HG03039 (cell line): ENCODE measurements at regions not wholly inside any gene's neighbourhood (a gene's known extent, or its start where the extent isn't known, plus 50 kb on each side); places are given as distances from the start of the nearest gene placed in this dataset.

ENCODE experiments used
- ATAC-seq: cut with Tn5 transposase; IDR thresholded peaks from one replicate; pipeline ENCODE4 v1.9.1; 2021; ENCODE audit warnings: mild to moderate bottlenecking, moderate library complexity; ENCODE audit not compliant: unreplicated experiment

DNA sequence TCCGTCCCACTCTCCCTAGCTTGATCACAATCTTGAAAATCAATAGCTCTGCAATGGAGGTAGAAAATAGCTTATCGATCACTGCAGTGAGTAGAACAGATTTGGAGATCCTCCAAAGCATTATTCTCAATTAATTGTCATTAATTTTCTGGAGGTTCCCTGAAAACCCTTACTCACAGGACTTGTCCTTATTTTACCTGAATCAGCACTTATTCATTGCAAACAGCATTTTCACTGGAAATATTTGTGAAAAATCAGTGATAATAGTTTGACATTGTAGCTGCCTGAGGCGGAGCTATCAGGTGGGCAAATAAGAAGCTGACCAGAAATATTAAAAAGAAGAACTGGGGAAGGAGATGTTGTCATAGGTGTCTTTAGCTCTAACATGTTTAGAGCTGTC, 294.6 kb upstream of the ZSWIM2 start:
- no peak for ATAC-seq

DNA sequence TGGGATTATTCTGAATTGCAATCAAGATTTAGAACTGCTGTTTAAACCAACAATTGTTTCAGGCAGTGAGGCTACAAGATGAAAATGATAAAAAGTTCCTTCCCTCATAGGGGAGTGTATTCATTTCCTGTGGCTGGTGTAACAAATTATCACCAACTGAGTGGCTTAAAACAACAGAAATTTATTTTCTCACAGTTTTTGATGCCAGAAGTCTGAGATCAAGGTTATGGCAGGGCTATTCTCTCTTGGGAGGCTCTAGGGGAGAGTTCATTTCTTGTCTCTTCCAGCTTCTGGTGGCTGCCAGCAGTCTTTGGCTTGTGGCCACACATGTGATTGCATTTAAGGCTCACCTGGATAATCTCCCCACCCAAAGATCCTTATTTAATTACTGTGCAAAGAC, 290.5 kb upstream of the ZSWIM2 start:
- no peak for ATAC-seq

DNA sequence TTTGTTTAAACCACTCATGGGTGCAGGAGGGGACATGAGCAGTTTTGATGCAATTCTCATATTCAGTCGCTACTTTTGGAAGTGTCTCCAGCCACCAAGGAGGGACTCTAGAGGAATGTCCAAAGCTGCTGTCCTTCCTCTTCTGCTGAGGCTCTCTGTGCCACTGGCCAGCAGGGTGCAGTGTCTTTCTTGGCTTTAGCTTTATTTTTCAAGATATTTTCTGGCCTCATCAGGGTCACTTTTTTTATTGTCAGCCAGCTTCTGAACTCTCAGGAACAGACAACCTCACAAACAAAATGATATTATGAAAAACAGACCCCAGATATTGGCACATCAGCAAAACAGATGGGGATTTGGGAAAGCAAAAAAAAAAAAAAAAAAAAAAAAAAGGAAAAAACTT, 289.3 kb upstream of the ZSWIM2 start:
- ATAC-seq = no peak

DNA sequence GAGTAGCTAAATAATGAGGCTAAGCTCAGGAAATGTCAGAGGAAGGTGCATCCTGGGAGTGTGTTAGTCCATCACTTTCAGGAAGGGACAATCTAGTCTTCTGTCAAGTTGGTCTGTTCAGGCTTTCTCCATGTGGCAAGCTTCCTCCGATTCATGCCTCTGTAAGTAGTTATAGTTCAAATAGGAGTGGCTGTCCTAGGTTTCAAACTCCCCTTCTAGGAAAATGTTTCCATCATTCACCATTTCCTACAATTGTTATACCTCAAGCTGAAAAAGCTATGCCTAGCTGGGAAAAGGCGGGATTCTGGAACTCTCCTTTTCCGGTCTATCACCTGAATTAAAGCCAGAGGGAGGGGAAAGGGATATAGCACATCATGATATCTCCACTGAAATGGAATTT, 287.7 kb upstream of the ZSWIM2 start:
- ATAC-seq = no peak

DNA sequence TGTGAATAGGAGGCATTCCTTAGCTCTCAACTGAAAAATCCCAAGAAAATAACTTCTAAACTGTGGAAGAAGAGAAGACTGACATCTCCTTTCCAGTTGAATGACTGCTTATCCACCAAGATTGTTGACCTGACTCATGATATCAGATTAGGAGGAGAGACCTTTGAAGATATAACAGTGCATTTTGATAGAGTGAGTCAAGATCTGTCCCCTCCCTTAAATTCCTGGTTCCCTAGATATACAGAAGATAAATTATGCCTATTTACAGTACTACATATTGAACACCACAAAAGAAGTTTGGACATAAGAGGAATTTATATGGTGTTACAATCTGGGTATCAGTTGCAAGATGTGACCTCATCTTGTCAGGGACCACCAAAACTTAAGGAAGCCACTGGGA, 285.3 kb upstream of the ZSWIM2 start:
- ATAC-seq = no peak

DNA sequence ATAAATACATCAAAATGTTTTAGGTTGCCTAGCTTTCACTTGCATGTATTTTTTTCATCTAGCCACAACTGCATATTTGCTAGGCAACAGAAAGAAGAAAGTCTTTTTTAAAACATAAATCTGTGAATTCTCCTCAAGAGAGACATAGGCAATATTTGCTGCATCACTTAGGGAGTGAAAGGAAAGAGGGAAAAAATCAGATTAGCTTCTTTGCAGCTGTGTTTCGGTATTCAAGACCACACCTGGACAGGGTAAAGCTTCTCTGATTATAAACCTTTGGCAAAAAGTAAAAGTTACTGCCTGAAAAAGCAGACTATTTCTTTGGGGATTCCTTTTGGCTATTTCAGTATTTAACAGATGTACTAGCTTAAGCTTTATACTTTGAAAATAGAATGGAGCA, 280.9 kb upstream of the ZSWIM2 start:
- no peak for ATAC-seq

DNA sequence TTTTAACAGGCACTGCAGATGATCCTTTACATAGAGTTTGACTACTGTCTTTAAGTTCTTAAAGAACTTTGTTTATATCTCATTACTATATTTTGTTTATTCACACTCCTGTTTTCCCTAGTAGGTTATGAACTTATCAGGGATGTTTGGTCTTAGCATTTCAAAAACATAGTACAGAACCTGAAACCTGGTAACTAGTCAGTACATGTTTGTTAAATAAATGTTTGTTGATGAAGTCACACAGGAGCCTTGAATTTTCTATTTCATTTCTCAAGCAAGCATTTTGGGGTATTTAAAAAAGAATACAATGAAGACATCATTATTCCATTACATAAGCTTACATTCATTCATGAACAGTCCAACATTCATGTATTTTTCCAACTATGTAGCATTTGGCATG, 280.3 kb upstream of the ZSWIM2 start:
- no peak for ATAC-seq

DNA sequence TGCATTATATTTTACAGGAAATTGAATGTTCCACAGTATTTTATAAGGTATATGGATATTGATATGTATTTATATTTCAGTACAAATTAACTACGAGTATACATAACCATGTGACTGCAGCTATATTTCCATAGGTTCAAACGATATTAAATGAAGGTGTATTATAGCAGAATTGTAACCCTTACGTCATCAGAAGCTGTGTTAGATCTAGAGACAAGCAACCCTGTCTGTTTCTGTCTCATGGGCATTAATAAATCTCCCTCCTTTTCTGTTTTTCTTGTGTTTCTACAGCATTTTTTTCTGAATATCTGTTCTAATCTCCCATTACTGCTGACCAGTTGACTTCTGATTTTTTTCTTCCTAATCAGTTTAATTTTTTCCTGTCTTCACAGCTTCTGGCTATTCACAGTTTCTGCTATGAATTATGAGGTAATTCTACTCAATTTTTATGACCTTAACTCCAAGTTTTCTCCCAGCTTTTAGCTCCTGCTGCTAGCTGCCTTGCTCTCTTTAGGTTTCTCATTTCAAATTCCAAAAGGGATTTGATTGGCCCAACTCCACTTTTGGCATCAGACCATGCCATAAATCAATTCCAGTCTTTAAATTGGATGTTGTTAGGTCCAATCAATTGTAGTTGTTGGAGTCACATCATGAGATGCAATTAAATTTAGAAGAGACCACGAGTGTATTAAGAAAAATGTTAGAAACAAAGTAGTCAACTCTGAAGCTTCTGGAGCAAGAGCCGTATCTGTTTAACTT, 277.5 kb upstream of the ZSWIM2 start:
- no peak for ATAC-seq

DNA sequence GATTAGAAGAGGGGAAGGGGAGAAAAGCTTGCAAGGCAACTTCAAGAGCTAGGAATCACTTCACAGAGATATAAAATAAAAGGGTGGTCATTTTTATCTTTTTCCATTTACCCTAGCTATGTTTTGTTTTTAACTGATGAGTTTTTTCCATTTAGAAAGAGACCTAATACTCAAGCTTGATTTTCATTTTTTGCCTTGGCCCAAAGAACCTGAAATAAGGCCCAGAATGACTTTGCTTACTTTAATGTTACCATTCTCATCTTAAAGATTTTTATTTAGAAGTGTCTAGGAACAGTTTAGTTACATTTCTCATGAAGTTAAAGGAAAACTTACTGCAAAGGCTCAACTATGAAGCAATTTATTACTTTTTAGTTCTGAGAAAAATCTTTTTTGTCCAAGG, 276.3 kb upstream of the ZSWIM2 start:
- ATAC-seq = no peak

DNA sequence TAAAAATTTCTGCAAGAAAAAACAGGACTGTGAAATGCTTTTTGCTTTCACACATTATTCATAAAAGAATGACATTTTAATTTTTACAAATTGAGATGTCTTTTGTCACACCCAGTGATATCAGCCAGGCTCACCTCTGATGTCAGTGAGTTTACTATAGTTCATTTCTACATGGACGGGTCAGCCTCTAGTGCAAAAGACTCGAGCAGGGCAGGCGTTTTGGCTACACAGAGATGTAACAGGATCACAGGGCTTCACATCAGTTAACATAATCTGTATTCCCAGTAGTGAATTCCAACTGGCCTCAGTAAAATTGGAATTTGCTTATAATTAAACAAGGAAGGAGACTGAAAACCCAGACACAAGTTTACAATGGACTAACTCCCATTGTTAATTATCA, 275.6 kb upstream of the ZSWIM2 start:
- ATAC-seq = no peak

DNA sequence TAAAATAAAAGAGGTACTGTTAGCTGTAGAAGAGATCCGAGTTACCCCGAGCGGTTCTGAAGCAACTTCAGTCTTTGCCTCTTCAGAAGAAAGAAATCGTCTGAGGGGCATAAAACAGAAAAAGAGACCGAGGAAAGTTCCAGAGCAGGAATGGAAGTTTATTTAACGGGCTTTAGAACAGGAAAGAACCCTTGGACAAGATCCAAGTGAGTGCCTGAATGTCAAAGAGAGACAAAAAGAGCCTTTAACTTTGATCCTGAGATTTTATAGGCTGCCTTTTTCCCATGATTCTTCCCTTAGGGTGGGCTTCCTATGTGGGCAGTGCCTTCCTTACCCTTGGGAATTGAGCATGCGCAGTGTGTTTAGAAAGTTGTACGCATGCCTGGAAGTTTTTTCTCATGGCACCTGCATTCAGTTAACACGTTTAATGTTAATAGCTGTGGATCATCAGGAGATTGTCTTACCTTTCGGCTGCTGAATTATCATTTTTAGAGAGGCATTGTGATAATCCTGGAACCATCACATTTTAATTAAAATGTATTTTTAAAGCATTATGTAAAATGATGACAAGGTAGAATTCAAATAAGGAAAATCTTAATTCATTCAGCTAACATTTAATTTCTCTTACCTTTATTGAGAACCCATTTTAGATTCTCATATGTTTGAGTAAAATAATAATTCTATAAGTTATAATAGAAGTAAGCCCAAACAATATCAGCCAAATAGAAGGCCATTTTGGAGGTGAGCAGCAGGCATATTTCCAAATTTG, 269.5 kb upstream of the ZSWIM2 start:
- no peak for ATAC-seq

DNA sequence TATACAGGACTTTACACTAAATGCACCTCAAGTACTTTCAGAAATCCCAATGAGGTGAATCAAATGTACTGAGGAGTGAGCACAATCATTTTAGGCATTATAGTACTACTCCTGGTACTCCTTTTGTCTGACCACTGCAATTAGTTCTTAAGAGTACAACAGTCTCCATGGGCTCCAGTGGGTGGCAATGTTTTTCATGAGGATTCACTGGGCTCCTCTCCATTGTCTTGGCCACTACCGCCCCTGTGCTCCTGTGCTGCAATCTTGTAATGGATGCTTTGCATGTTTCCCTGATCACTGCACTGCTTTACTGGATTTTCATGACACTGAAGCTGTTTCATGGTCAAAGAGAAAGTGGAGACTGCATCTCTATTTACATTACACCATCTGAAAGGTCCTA, 268.5 kb upstream of the ZSWIM2 start:
- no peak for ATAC-seq

DNA sequence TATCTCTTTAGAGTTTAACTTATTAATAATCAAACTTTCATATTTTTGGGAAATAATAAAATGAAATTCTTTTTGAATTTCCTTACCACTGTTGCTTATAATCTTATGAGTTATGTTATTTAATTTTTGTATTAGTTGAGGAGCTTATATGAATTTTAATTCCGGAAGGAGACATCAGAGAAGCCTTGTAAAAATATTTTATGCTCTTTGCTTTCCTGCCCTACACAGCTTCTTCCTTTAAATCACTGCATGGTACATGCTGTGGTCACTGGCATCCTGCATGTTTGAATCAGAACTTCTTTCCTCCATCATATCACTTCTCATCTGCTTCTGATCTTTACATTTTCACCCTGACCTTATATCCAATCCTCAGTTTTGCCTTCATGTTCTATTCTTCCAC, 266.7 kb upstream of the ZSWIM2 start:
- no peak for ATAC-seq

DNA sequence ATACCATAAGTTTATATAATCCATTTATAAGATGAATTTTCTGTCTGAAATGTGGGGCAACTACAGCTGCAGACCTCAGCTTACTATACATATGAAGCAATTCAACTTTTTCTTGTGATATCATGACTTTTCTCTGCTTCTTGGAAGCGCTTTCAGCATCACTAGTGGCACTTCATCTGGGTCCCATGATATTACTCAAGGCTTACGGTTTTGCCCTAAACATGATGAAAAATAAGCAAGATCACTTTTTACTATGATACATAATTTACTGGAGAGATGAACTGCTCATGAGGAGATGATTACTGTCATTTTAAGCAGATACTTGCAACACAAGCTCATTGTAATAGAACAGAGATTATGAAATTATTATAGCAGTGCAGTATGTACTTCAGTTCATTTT, 258.0 kb upstream of the ZSWIM2 start:
- ATAC-seq = no peak

DNA sequence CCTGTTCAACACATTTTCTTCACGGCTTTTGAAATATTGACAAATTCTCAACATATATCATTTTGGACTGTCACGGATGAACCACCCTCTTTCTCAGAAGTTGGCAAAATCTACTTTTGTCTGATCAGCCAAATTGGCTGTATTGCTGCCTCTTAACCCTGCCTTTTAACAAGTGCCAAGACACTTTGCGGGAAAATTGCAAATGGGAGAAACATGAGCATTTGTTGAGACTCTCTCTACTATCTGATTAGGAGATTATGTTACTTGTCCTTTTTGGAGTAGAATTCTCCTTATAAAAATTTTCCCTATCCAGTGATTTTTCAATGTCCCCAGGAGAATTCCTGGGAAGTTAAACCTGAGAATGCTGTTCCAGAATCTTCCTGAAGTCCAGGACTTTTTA, 256.2 kb upstream of the ZSWIM2 start:
- no peak for ATAC-seq

DNA sequence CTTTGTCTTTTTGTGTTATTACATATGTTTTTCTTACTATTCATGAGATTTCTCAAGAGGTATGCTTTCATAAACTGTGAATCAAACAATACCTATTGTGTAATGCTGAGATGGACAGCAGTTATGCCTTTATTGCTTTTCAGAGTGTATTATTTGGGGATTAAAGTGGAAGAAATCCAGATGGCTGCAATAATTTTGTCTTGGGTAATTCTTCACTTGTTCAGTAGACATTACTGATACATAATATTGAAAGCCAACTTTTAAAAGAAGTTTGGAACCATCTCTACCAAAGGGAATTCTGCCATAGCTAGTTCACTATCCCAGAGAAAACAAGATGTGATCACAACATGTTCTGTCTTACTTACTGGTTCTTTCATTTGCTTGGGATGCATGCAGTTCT, 253.4 kb upstream of the ZSWIM2 start:
- ATAC-seq = no peak

DNA sequence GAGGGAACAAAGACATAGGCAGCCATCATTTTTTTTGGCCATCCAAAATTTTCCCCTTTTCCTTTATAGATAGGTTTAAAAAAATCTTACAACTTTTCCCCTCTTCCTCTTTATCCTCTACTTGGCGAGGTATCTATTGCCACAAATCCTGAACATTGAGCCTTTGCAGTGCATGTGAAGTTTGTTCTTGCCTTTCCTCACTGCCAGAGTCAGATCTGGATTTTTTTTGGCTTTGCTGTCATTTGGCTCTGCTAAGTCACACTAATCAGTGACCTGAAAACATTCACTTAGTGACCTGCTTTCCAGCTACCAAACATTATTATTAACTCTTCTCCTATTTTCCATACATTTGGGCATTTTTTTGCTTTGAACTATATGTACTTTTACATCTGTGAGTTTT, 249.2 kb upstream of the ZSWIM2 start:
- no peak for ATAC-seq

DNA sequence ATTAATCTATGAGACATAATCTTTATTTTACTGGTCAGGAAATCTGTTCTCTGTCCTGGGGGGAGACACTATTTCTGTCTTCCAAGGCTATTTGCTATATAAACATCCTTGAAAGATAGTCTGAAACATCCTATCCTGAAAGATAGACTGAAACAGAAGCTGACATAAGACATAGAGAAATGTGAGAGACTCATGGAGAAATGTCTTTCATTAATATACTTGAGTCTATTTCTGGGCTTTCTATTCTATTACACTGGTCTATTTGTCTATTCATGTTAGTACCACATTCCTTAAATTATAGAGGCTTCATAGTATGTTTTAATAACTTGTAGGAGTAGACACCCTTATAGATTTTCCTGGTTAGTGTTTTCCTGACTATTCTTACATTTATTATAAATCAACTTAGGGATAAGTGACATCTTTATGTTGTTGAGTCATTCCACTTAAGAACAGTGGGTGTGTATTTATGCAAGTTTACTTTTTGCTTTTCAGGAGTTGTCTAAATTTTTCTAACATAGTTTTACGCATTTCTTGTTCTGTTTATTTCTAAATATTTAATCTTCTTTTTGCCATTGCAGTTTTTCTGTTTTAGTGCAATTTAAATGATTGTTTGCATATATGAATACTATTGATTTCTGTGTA, 244.9 kb upstream of the ZSWIM2 start:
- ATAC-seq = no peak

DNA sequence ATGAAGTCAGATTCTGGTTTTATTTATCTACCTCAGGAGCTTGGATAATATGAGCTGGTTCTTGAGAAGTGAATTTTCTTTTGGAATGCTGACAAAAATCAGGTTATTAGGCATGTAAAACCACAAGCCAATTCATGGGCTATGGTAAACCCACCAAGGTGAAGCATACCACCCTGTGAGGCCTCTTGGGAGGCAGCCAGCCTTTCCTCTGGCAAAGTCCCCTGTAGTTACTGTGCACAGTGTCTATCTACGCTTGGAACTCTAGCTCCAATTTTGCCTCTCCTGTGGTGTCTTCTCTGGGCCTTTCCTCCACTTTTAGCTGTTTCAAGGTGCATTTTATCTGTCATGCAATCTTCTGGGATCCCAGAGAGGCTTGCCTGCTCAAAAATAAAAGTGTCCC, 242.7 kb upstream of the ZSWIM2 start:
- ATAC-seq = no peak

DNA sequence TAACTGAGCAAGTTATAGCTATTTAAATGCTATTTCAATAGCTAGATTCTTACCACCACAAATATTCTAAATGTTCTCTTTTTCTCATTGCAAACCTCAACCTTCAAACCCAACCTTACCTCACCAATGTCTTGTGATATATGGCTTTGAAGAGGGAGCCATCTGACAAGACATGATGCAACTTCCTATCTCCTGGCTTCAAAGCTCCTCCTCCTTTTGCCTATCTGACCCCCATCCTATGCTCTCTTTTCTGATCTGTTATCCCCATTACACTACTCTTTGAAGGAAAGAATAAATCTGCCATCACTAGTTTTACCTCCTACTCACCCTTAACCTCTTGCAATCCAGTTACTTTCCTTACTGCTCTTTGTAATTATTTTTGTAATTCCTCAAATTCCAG, 235.6 kb upstream of the ZSWIM2 start:
- ATAC-seq = no peak

DNA sequence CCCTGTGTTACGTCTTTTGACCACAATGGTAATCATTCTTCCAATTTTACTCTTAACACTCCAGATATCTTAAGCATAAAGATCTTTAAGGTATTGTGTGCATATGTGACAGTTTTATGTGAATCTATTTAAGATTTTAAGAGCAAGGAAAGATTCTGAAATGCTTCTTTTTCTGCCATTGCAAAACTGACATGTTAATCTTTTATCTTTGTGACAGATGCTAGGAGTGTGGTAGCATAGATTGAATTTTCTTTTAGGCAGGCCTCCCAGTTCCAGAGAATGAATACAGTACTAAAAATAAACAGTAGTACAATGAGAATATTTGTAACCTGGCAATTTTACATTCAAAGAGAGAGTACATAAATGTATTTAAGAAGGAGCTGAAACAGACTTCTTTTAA, 232.5 kb upstream of the ZSWIM2 start:
- ATAC-seq = no peak

DNA sequence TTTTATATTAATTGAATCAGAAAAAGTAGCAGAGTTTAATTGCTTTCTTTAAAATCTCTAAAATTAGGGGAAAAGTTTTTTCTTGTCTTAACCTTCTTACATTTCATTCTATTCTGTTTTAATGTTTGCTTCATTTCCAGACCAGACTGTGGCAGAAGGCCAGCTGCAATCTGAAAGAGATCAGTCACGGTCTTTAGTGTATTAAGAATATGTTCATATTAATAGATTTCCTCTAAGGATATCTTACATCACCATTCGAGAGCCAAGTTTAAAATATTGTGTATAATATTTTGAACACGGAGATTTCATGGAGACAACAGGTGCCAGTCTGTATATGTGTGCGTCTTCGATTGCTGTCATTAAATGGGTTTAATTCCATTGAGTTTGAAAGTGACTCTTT, 230.9 kb upstream of the ZSWIM2 start:
- no peak for ATAC-seq
